IPS-18a (cell line): ENCODE measurements at regions not wholly inside any gene's neighbourhood (a gene's known extent, or its start where the extent isn't known, plus 50 kb on each side); places are given as distances from the start of the nearest gene placed in this dataset.
"Not testable (repeated sequence)": the region's sequence is repeated elsewhere in the genome, so short reads cannot be mapped to it uniquely, and the experiment has no call there.

Source experiments
- H3K27ac ChIP-seq: one replicate; pipeline ENCODE4 v1.5.1; 2013; ENCODE audit warnings: low read length
- H3K27me3 ChIP-seq: one replicate; pipeline ENCODE4 v1.6.1; 2013; ENCODE audit warnings: mild to moderate bottlenecking, low read length; ENCODE audit not compliant: control insufficient read depth, insufficient read depth
- H3K36me3 ChIP-seq: one replicate; pipeline ENCODE4 v1.6.1; 2013; ENCODE audit warnings: low read depth, low read length; ENCODE audit not compliant: control insufficient read depth
- H3K4me1 ChIP-seq: one replicate; pipeline ENCODE4 v1.6.1; 2013; ENCODE audit warnings: low read depth, low read length; ENCODE audit not compliant: control insufficient read depth
- H3K4me3 ChIP-seq: one replicate; pipeline ENCODE4 v1.5.1; 2013; ENCODE audit warnings: low read length
- H3K9ac ChIP-seq: one replicate; pipeline ENCODE4 v1.6.1; 2013; ENCODE audit warnings: mild to moderate bottlenecking, low read length, moderate library complexity
- H3K9me3 ChIP-seq: one replicate; pipeline ENCODE4 v1.6.1; 2013; ENCODE audit warnings: low read depth, low read length; ENCODE audit not compliant: control insufficient read depth

- not testable (repeated sequence) for H3K9ac ChIP-seq, H3K36me3 ChIP-seq, H3K4me1 ChIP-seq, H3K9me3 ChIP-seq, H3K27me3 ChIP-seq, H3K4me3 ChIP-seq, H3K27ac ChIP-seq
These were observed 77.5 kb downstream of the SNX5 start for GRCh38 chr20:17891131-17891530.

DNA sequence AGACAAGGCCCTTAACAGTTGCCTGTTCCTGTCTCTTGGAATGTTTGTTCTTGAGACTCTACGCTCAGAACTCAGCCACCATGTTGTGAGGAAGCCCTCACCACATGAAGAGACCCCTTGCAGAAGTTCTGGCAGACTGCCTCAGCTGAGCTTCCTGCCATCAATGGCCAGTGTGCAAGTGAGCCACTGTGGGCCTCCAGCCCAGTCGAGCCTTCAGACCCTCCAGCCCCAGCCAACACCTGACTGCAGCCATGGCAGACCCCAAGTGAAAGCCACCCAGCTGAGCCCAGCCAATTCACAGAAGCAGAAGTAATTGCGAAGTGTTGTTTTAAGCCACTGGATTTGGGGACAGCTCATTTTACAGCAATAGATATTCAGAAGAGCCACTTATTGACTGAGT is 78.3 kb downstream of the SNX5 start:
- Histone ChIP-seq H3K9me3 (peaks cover 9% of the 10 kb centered on the region), H3K36me3 (no peaks in the 10 kb centered on the region), H3K4me1 (peaks cover under 1% of the 10 kb centered on the region), H3K9ac (no peak overlapping the region), H3K27me3 (no peaks in the 10 kb centered on the region), H3K4me3 (no peak overlapping the region), H3K27ac (no peak overlapping the region)

- no peaks in the 10 kb centered on the region for H3K36me3 ChIP-seq
- peaks cover 9% of the 10 kb centered on the region for H3K9me3 ChIP-seq
- H3K4me3 ChIP-seq = no peak overlapping the region
- H3K4me1 ChIP-seq = no peaks in the 10 kb centered on the region
- H3K9ac ChIP-seq = no peak overlapping the region
- no peak overlapping the region for H3K27ac ChIP-seq
- no peaks in the 10 kb centered on the region for H3K27me3 ChIP-seq
These were observed 79.4 kb downstream of the SNX5 start for GRCh38 chr20:17889226-17889625.

DNA sequence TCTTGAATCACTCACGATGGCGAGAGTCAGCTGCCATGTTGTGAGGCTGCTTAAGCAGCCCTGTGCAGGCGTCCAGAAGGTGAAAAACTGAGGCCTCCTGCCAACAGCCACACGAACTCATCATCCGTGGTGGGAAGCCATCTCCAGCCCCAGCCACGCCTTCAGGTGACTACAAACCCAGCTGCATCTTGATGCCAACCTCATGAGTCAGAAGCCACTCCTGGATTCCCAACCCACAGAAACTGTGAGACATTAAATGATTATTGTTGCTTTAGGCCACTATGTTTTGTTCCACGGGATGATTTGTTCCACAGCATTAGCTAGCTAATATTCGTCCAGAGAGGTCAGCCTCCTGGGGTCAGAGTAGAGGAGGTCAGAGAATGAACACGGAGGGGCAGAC is 80.5 kb downstream of the SNX5 start:
- Histone ChIP-seq H3K9me3 (peaks cover 9% of the 10 kb centered on the region), H3K27me3 (no peaks in the 10 kb centered on the region), H3K27ac (no peak overlapping the region), H3K9ac (no peak overlapping the region), H3K4me1 (peaks cover 6% of the 10 kb centered on the region), H3K36me3 (no peaks in the 10 kb centered on the region), H3K4me3 (no peak overlapping the region)

- Histone ChIP-seq H3K4me3 (no peak overlapping the region), H3K9me3 (peaks cover 9% of the 10 kb centered on the region), H3K27me3 (no peaks in the 10 kb centered on the region), H3K36me3 (no peaks in the 10 kb centered on the region), H3K9ac (no peak overlapping the region), H3K4me1 (peaks cover 6% of the 10 kb centered on the region), H3K27ac (no peak overlapping the region)
These were observed 81.1 kb downstream of the SNX5 start for GRCh38 chr20:17887331-17888030.

GRCh38 chr20:17885544-17885943 is 83.0 kb downstream of the SNX5 start:
- Histone ChIP-seq H3K27ac (no peak overlapping the region), H3K27me3 (no peaks in the 10 kb centered on the region), H3K4me1 (peaks cover 6% of the 10 kb centered on the region), H3K9me3 (peaks cover 9% of the 10 kb centered on the region), H3K9ac (no peak overlapping the region), H3K36me3 (no peaks in the 10 kb centered on the region), H3K4me3 (no peak overlapping the region)

GRCh38 chr20:17885076-17885475 is 83.5 kb downstream of the SNX5 start:
- H3K9me3 ChIP-seq = peaks cover 9% of the 10 kb centered on the region
- H3K27me3 ChIP-seq = no peaks in the 10 kb centered on the region
- H3K27ac ChIP-seq = no peak overlapping the region
- H3K4me3 ChIP-seq = no peak overlapping the region
- H3K36me3 ChIP-seq = no peaks in the 10 kb centered on the region
- H3K4me1 ChIP-seq = peaks cover 6% of the 10 kb centered on the region
- no peak overlapping the region for H3K9ac ChIP-seq

GRCh38 chr20:17884307-17885003 is 84.1 kb downstream of the SNX5 start:
- Histone ChIP-seq H3K27ac (no peak overlapping the region), H3K27me3 (no peaks in the 10 kb centered on the region), H3K9me3 (peaks cover 4% of the 10 kb centered on the region), H3K4me3 (no peak overlapping the region), H3K9ac (no peak overlapping the region), H3K36me3 (no peaks in the 10 kb centered on the region), H3K4me1 (peaks cover 6% of the 10 kb centered on the region)

DNA sequence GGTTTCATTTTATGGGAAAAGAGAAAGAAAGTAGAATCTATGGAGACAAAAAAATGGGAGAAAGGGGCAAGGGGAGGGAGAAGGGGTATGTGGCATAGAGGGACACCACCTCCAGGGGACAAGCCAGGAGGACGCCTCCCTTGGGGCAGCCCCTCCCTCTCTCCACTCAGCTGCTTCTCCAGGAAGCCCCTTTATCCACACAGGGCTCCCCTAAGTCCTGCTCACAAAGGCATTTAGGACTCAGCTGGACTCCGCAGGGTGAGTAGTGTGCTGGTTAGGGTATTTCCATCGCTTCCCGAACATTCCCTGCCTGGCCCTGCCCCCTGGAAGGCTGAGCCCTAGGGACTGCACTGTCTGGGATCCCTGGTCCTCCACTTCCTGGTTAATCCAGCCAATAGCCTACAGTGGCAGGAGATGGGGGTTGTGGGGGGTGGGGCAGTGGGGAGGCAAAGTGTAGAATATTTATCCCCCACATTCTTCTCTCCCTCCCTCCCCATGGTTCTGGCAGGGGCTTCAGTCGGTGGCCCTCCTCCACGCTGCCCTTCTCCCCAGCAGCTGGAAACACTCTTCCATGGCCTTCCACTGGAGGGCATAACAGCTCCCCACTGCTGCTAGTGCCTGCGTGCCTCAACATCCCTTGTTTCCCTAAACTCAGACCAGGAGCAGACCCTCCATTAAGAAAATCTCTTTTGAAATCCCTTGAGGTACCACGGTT is 84.8 kb downstream of the SNX5 start:
- H3K36me3 ChIP-seq = no peaks in the 10 kb centered on the region
- H3K27ac ChIP-seq = no peak overlapping the region
- no peaks in the 10 kb centered on the region for H3K9me3 ChIP-seq
- no peaks in the 10 kb centered on the region for H3K27me3 ChIP-seq
- no peak overlapping the region for H3K4me3 ChIP-seq
- peaks cover 6% of the 10 kb centered on the region for H3K4me1 ChIP-seq
- H3K9ac ChIP-seq = no peak overlapping the region

DNA sequence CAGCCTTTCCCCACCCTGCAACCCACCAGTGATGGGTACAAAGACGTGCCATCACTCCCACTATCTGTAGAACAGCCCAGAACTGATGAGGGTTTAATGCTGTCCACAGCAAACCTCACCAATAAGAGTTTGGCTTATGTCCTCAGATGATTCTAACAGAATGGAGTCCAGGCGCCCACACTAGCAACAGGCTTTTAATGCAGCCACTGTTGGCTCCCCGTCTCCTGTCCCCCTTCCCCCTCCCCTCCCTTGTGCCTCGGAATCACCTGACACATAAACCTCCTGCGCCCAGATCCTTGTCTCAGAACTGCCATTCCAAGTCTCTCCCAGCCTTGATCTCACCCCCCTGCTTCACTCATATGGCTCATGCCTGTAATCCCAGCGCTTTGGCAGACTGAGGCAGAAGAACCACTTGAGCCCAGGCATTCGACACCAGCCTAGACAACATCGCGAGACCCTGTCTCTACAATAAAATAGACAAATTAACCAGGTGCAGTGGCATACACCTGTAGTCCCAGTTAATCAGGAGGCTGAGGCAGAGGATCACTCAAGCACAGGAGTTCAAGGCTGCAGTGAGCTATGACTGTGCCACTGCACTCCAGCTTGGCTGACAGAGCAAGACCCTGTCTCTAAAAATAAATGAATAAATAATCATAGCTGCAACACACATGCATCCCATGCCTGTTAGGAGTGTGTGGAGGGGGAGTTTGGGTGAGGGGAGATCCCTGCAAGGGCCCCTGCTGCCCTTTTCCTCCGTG is 85.6 kb downstream of the SNX5 start:
- no peaks in the 10 kb centered on the region for H3K27me3 ChIP-seq

GRCh38 chr20:17882065-17882833 is 86.3 kb downstream of the SNX5 start:
- Histone ChIP-seq H3K9me3 (no peaks in the 10 kb centered on the region), H3K4me1 (peaks cover 6% of the 10 kb centered on the region), H3K4me3 (no peak overlapping the region), H3K9ac (no peak overlapping the region), H3K27me3 (no peaks in the 10 kb centered on the region), H3K36me3 (no peaks in the 10 kb centered on the region), H3K27ac (no peak overlapping the region)

More for the DNA sequence above, 85.6 kb downstream of the SNX5 start:
- Histone ChIP-seq H3K36me3 (no peaks in the 10 kb centered on the region), H3K4me1 (peaks cover 6% of the 10 kb centered on the region), H3K27ac (no peak overlapping the region), H3K4me3 (no peak overlapping the region), H3K9ac (no peak overlapping the region), H3K9me3 (no peaks in the 10 kb centered on the region)
